ENCODE measurements at regions not wholly inside any gene's neighbourhood (a gene's known extent, or its start where the extent isn't known, plus 50 kb on each side); places are given as distances from the start of the nearest gene placed in this dataset.
A peak's percentile ranks its signal among the peaks of the same experiment; 100 is the strongest.

DNA sequence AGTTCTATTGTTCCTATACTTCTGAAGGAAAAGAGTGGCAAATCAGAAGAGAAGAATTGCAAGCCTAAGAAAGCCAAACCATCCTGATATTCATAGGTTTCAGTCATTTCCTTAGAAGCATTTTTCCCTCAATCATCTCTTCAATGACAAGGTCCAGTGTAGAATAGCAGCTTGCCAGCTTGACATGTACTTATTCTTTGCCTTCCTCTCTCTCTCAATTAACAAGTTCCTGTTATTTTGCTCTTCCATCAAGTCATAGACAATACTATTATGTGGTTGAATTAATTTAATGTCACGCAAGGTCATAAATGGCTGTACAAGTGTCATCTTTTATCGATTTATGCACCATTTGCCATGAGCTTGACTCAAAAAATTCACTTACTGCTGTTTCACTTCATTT lies 216.3 kb upstream of the MBL2 start:
- Histone ChIP-seq H3K4me3 (ENCODE audit: low read depth, low read length) (no peak overlapping the region), H3K27me3 (ENCODE audit: control insufficient read depth, insufficient read depth, low read length) (no peaks in the 10 kb centered on the region), H3K36me3 (ENCODE audit: control insufficient read depth, insufficient read depth, low read length) (no peaks in the 10 kb centered on the region)
- no peak for FAIRE-seq
- DNase-seq (ENCODE audit: low read depth): no peak
- TF ChIP-seq, protein P1, sequence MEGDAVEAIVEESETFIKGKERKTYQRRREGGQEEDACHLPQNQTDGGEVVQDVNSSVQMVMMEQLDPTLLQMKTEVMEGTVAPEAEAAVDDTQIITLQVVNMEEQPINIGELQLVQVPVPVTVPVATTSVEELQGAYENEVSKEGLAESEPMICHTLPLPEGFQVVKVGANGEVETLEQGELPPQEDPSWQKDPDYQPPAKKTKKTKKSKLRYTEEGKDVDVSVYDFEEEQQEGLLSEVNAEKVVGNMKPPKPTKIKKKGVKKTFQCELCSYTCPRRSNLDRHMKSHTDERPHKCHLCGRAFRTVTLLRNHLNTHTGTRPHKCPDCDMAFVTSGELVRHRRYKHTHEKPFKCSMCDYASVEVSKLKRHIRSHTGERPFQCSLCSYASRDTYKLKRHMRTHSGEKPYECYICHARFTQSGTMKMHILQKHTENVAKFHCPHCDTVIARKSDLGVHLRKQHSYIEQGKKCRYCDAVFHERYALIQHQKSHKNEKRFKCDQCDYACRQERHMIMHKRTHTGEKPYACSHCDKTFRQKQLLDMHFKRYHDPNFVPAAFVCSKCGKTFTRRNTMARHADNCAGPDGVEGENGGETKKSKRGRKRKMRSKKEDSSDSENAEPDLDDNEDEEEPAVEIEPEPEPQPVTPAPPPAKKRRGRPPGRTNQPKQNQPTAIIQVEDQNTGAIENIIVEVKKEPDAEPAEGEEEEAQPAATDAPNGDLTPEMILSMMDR (IDR thresholded peaks at IDR 0.05; ENCODE audit: insufficient read depth, low read length, severe bottlenecking): no peak

DNA sequence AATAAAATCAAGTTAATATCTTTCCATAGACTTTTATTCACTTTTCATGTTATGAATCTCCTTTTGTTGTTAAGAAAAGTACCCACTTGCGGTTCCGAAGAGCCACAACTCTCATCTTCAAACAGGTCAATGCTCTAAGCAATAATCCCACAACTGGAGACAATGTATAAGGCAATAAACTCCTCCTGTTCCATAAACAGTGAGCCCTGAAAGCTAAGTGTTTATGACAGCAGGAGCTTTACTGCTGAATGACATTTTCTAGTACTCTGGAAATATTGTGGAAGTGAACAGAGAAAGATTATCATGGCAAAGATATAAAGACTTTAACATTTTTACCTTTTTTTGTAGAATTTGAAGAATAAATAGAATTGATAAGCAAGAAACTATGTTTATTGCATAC lies 213.5 kb upstream of the MBL2 start:
- FAIRE-seq (no peak), DNase-seq (ENCODE audit: low read depth) (no peak)
- no peak overlapping the region for H3K4me3 ChIP-seq (ENCODE audit: low read depth, low read length)
- H3K27me3 ChIP-seq (ENCODE audit: control insufficient read depth, insufficient read depth, low read length): no peaks in the 10 kb centered on the region
- TF ChIP-seq, protein P1 (IDR thresholded peaks at IDR 0.05; ENCODE audit: insufficient read depth, low read length, severe bottlenecking): no peak
- H3K36me3 ChIP-seq (ENCODE audit: control insufficient read depth, insufficient read depth, low read length): no peaks in the 10 kb centered on the region

DNA sequence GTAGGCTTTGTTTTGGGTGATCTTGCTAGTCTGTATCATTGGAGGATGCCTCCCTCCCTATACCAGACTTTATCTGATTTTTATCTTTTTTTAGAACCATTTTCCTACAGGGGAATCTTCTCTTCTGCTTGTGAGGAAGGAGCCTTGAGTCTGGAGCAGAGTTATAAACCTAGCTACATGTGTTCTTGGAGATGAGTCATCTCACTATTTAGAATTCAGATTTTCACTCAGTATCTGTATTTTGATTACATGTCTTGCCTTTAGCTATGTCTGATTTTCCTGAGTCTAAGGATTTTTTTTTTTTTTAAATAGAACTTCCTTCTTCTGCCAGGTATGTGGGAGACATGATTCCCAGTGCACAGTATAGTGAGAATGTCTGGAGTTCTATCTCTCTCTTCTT lies 211.6 kb upstream of the MBL2 start:
- TF ChIP-seq, protein P1 (IDR thresholded peaks at IDR 0.05; ENCODE audit: insufficient read depth, low read length, severe bottlenecking): no peak
- H3K27me3 ChIP-seq (ENCODE audit: control insufficient read depth, insufficient read depth, low read length): no peaks in the 10 kb centered on the region
- H3K36me3 ChIP-seq (ENCODE audit: control insufficient read depth, insufficient read depth, low read length): no peaks in the 10 kb centered on the region
- FAIRE-seq (no peak), DNase-seq (ENCODE audit: low read depth) (peak; percentile 13)
- H3K4me3 ChIP-seq (ENCODE audit: low read depth, low read length): no peak overlapping the region

DNA sequence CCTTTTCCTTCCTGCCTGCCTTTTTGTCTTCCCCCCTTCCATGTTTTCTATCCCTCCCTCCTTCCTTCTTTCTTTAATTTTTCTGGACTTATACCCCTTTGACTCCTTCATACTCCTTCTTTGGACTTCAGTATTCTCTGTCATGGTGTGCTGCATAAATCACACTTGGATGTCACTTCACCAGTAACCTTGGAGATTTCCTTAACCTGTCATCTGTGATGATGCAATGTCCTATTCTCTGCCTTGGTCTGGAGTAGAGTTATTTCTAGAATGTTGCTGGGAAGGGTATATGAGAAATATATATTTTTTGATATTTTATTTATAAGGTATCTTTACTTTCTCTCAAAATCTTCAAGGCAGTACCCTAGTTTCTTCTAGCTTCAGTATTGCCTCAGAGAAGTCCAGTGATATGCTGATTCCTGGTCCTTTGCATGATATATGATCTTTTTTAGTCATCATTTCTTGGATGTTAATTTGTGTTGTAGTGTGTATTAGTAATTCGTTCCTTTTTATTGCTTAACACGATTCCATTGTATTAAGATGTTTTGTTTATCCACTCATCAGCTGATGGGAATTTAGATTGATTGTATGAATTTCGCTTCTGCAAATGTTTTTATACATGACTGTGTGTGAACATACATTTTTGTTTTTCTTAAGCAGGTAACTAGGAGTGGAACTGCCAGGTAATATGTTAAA lies 206.9 kb upstream of the MBL2 start:
- H3K27me3 ChIP-seq (ENCODE audit: control insufficient read depth, insufficient read depth, low read length): no peaks in the 10 kb centered on the region
- H3K4me3 ChIP-seq (ENCODE audit: low read depth, low read length): no peak overlapping the region
- no peaks in the 10 kb centered on the region for H3K36me3 ChIP-seq (ENCODE audit: control insufficient read depth, insufficient read depth, low read length)
- DNase-seq (ENCODE audit: low read depth): peak; percentile 55
- FAIRE-seq: no peak
- TF ChIP-seq, protein P1 (IDR thresholded peaks at IDR 0.05; ENCODE audit: insufficient read depth, low read length, severe bottlenecking): no peak

DNA sequence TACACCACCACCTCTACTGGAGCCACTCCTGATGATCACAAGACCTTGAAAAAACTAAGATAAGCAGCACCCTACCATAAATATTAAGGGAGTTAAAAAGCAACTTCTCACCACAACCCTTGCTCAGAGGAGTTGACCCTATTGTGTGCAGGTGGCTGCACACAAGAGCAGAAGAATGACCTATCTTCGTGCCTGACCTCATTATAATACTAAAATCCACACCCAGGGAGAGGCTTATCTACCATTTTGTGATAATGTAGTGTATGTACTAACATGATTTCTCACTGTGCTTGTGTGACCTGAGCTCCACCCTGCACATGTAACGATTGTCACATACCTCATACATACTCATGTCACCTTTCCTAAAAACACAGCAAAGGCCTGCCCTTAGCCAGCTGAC lies 205.0 kb upstream of the MBL2 start:
- Histone ChIP-seq H3K4me3 (ENCODE audit: low read depth, low read length) (no peak overlapping the region), H3K36me3 (ENCODE audit: control insufficient read depth, insufficient read depth, low read length) (no peaks in the 10 kb centered on the region), H3K27me3 (ENCODE audit: control insufficient read depth, insufficient read depth, low read length) (no peaks in the 10 kb centered on the region)
- TF ChIP-seq, protein P1 (IDR thresholded peaks at IDR 0.05; ENCODE audit: insufficient read depth, low read length, severe bottlenecking): no peak
- FAIRE-seq: no peak
- no peak for DNase-seq (ENCODE audit: low read depth)
